ENCODE measurements at regions not wholly inside any gene's neighbourhood (a gene's known extent, or its start where the extent isn't known, plus 50 kb on each side); places are given as distances from the start of the nearest gene placed in this dataset.

- Mint-ChIP-seq H3K27me3 (peaks cover 3% of the 10 kb centered on the region), H3K27ac (no peak overlapping the region), H3K9me3 (peaks cover 0 to 3% (median 2%) of the 10 kb centered on the region in 3 donors), H3K4me1 (no peaks in the 10 kb centered on the region), H3K4me3 (no peak overlapping the region), H3K36me3 (peaks cover 3% of the 10 kb centered on the region)
These were observed 332.0 kb downstream of the IRS2 start for GRCh38 chr13:109454167-109454917.

- Mint-ChIP-seq H3K27ac (no peak overlapping the region), H3K36me3 (peaks cover 3% of the 10 kb centered on the region), H3K9me3 (peaks cover 2 to 7% (median 2%) of the 10 kb centered on the region in 3 donors), H3K27me3 (peaks cover 3% of the 10 kb centered on the region), H3K4me3 (no peak overlapping the region), H3K4me1 (no peaks in the 10 kb centered on the region)
These were observed 334.7 kb downstream of the IRS2 start for GRCh38 chr13:109451726-109452125.

GRCh38 chr13:109448629-109449028 is 337.8 kb downstream of the IRS2 start:
- no peaks in the 10 kb centered on the region for H3K4me1 Mint-ChIP-seq
- peaks cover 3% of the 10 kb centered on the region for H3K36me3 Mint-ChIP-seq
- peaks cover 3% of the 10 kb centered on the region for H3K27me3 Mint-ChIP-seq
- peaks cover 1 to 12% (median 2%) of the 10 kb centered on the region in 3 donors for H3K9me3 Mint-ChIP-seq
- H3K4me3 Mint-ChIP-seq = no peak overlapping the region
- no peak overlapping the region for H3K27ac Mint-ChIP-seq

GRCh38 chr13:109447667-109448066 is 338.7 kb downstream of the IRS2 start:
- peaks cover 1 to 14% (median 9%) of the 10 kb centered on the region in 3 donors for H3K9me3 Mint-ChIP-seq
- no peak overlapping the region for H3K4me3 Mint-ChIP-seq
- H3K27ac Mint-ChIP-seq = no peak overlapping the region
- no peaks in the 10 kb centered on the region for H3K36me3 Mint-ChIP-seq
- H3K4me1 Mint-ChIP-seq = no peaks in the 10 kb centered on the region
- peaks cover 3% of the 10 kb centered on the region for H3K27me3 Mint-ChIP-seq

- Mint-ChIP-seq H3K4me3 (no peak overlapping the region), H3K9me3 (peaks cover 5 to 10% (median 7%) of the 10 kb centered on the region in 3 donors), H3K27ac (no peak overlapping the region), H3K36me3 (no peaks in the 10 kb centered on the region), H3K4me1 (no peaks in the 10 kb centered on the region), H3K27me3 (no peaks in the 10 kb centered on the region)
These were observed 346.1 kb downstream of the IRS2 start for GRCh38 chr13:109440320-109440719.

- Mint-ChIP-seq H3K27me3 (no peaks in the 10 kb centered on the region), H3K4me1 (no peaks in the 10 kb centered on the region), H3K4me3 (no peak overlapping the region), H3K9me3 (peaks cover 6 to 14% (median 7%) of the 10 kb centered on the region in 3 donors), H3K27ac (no peak overlapping the region), H3K36me3 (no peaks in the 10 kb centered on the region)
These were observed 346.6 kb downstream of the IRS2 start for GRCh38 chr13:109439813-109440212.

GRCh38 chr13:109436841-109437240 is 349.5 kb downstream of the IRS2 start:
- no peak overlapping the region for H3K4me3 Mint-ChIP-seq

GRCh38 chr13:109436055-109436622 is 350.2 kb downstream of the IRS2 start:
- Mint-ChIP-seq H3K4me1 (no peaks in the 10 kb centered on the region), H3K27ac (no peak overlapping the region), H3K27me3 (no peaks in the 10 kb centered on the region), H3K9me3 (peaks cover 5 to 8% (median 8%) of the 10 kb centered on the region in 3 donors), H3K4me3 (no peak overlapping the region), H3K36me3 (no peaks in the 10 kb centered on the region)

More at GRCh38 chr13:109436841-109437240, 349.5 kb downstream of the IRS2 start:
- Mint-ChIP-seq H3K4me1 (no peaks in the 10 kb centered on the region), H3K36me3 (no peaks in the 10 kb centered on the region), H3K9me3 (peaks cover 5 to 8% (median 6%) of the 10 kb centered on the region in 3 donors), H3K27ac (no peak overlapping the region), H3K27me3 (no peaks in the 10 kb centered on the region)

- Mint-ChIP-seq H3K36me3 (no peaks in the 10 kb centered on the region), H3K9me3 (peaks cover 5 to 14% (median 8%) of the 10 kb centered on the region in 3 donors), H3K27me3 (no peaks in the 10 kb centered on the region), H3K4me1 (no peaks in the 10 kb centered on the region), H3K27ac (no peak overlapping the region), H3K4me3 (no peak overlapping the region)
These were observed 355.2 kb downstream of the IRS2 start for GRCh38 chr13:109431217-109431616.

GRCh38 chr13:109428146-109428545 is 358.2 kb downstream of the IRS2 start:
- Mint-ChIP-seq H3K36me3 (no peaks in the 10 kb centered on the region), H3K4me1 (no peaks in the 10 kb centered on the region), H3K9me3 (peaks cover under 1 to 16% (median 4%) of the 10 kb centered on the region in 3 donors), H3K4me3 (no peak overlapping the region), H3K27me3 (no peaks in the 10 kb centered on the region), H3K27ac (no peak overlapping the region)

GRCh38 chr13:109427695-109428094 is 358.7 kb downstream of the IRS2 start:
- H3K27me3 Mint-ChIP-seq = no peaks in the 10 kb centered on the region
- H3K27ac Mint-ChIP-seq = no peak overlapping the region
- H3K4me3 Mint-ChIP-seq = no peak overlapping the region
- no peaks in the 10 kb centered on the region for H3K36me3 Mint-ChIP-seq
- H3K4me1 Mint-ChIP-seq = no peaks in the 10 kb centered on the region
- peaks cover 0 to 16% (median 4%) of the 10 kb centered on the region in 3 donors for H3K9me3 Mint-ChIP-seq

- Mint-ChIP-seq H3K36me3 (no peaks in the 10 kb centered on the region), H3K4me1 (no peaks in the 10 kb centered on the region), H3K9me3 (peaks cover 0 to 16% (median 3%) of the 10 kb centered on the region in 3 donors), H3K27ac (no peak overlapping the region), H3K4me3 (no peak overlapping the region), H3K27me3 (no peaks in the 10 kb centered on the region)
These were observed 359.2 kb downstream of the IRS2 start for GRCh38 chr13:109427148-109427547.

- Mint-ChIP-seq H3K27me3 (no peaks in the 10 kb centered on the region), H3K4me1 (no peaks in the 10 kb centered on the region), H3K9me3 (peaks cover 0 to 16% (median 1%) of the 10 kb centered on the region in 3 donors), H3K4me3 (no peak overlapping the region), H3K36me3 (no peaks in the 10 kb centered on the region), H3K27ac (no peak overlapping the region)
These were observed 359.7 kb downstream of the IRS2 start for GRCh38 chr13:109426690-109426990.

GRCh38 chr13:109425821-109426689 is 360.3 kb downstream of the IRS2 start:
- no peaks in the 10 kb centered on the region for H3K4me1 Mint-ChIP-seq
- no peak overlapping the region for H3K27ac Mint-ChIP-seq
- no peaks in the 10 kb centered on the region for H3K36me3 Mint-ChIP-seq
- no peak overlapping the region for H3K4me3 Mint-ChIP-seq
- no peaks in the 10 kb centered on the region for H3K27me3 Mint-ChIP-seq
- peaks cover 0 to 16% (median 0%) of the 10 kb centered on the region in 3 donors for H3K9me3 Mint-ChIP-seq

GRCh38 chr13:109422161-109422560 is 364.2 kb downstream of the IRS2 start:
- Mint-ChIP-seq H3K9me3 (peaks cover 0 to 9% (median 0%) of the 10 kb centered on the region in 3 donors), H3K27me3 (no peaks in the 10 kb centered on the region), H3K4me1 (no peaks in the 10 kb centered on the region), H3K27ac (no peak overlapping the region), H3K4me3 (no peak overlapping the region), H3K36me3 (no peaks in the 10 kb centered on the region)
